ENCODE measurements at regions not wholly inside any gene's neighbourhood (a gene's known extent, or its start where the extent isn't known, plus 50 kb on each side); places are given as distances from the start of the nearest gene placed in this dataset.
A peak's percentile ranks its signal among the peaks of the same experiment; 100 is the strongest.
"Not testable (repeated sequence)": the region's sequence is repeated elsewhere in the genome, so short reads cannot be mapped to it uniquely, and the experiment has no call there.

- ATAC-seq = no peak
- no peaks in the 10 kb centered on the region for H3K27me3 ChIP-seq
- TF ChIP-seq CTCF (IDR thresholded peaks at IDR 0.05) (no peak), POLR2A (IDR thresholded peaks at IDR 0.05) (no peak)
- no peak overlapping the region for H3K4me3 ChIP-seq
- H3K4me1 ChIP-seq = peaks cover 0 to 10% (median 0%) of the 10 kb centered on the region in 12 donors
- 49 to 65% (median 59%) methylated on average over 6 to 7 of the region's 7 CpGs for WGBS, 4 donors
- no peak for DNase-seq
- H3K27ac ChIP-seq = peak overlapping the region in 1 of 12 donors; percentile 61
- intact Hi-C loops (cut with DNase I) = no loop called here
- no peaks in the 10 kb centered on the region for H3K36me3 ChIP-seq
- H3K9me3 ChIP-seq = no peaks in the 10 kb centered on the region
Measured at GRCh38 chr2:205865905-205866441, 183.7 kb downstream of the NRP2 start.

GRCh38 chr2:205865056-205865455, 182.8 kb downstream of the NRP2 start:
- no peaks in the 10 kb centered on the region for H3K9me3 ChIP-seq
- no peak for DNase-seq
- peaks cover 0 to 10% (median 0%) of the 10 kb centered on the region in 12 donors for H3K4me1 ChIP-seq
- no peaks in the 10 kb centered on the region for H3K27me3 ChIP-seq
- no peak for ATAC-seq
- intact Hi-C loops (cut with DNase I) = no loop called here
- H3K36me3 ChIP-seq = no peaks in the 10 kb centered on the region
- 89 to 96% (median 95%) methylated on average over 3 of the region's 3 CpGs for WGBS, 4 donors
- no peak overlapping the region for H3K4me3 ChIP-seq
- no peak overlapping the region for H3K27ac ChIP-seq
- TF ChIP-seq POLR2A (IDR thresholded peaks at IDR 0.05) (no peak), CTCF (IDR thresholded peaks at IDR 0.05) (no peak)

- 76 to 98% (median 93%) methylated on average over 1 of the region's 1 CpG for WGBS, 4 donors
- Histone ChIP-seq H3K4me1 (peaks cover 0 to 9% (median under 1%) of the 10 kb centered on the region in 12 donors), H3K27me3 (no peaks in the 10 kb centered on the region), H3K27ac (no peak overlapping the region), H3K9me3 (no peaks in the 10 kb centered on the region), H3K36me3 (no peaks in the 10 kb centered on the region), H3K4me3 (no peak overlapping the region)
- TF ChIP-seq CTCF (IDR thresholded peaks at IDR 0.05) (no peak), POLR2A (IDR thresholded peaks at IDR 0.05) (no peak)
- no peak for DNase-seq
- no peak for ATAC-seq
- intact Hi-C loops (cut with DNase I) = loop anchor here in 1 of 10 donors (5.0 kb wide), 1 partner anchor 317 kb away; no protein-coding TSS in a partner anchor
Measured at GRCh38 chr2:205864491-205864890, 182.2 kb downstream of the NRP2 start.

GRCh38 chr2:205862761-205863160, 180.5 kb downstream of the NRP2 start:
- not testable (repeated sequence) for DNase-seq, H3K36me3 ChIP-seq, H3K4me3 ChIP-seq, H3K27ac ChIP-seq, H3K9me3 ChIP-seq, ATAC-seq, H3K4me1 ChIP-seq, H3K27me3 ChIP-seq
- 93 to 98% (median 96%) methylated on average over 4 of the region's 4 CpGs for WGBS, 4 donors
- intact Hi-C loops (cut with DNase I) = loop anchor here in 1 of 10 donors (5.0 kb wide), 1 partner anchor 315 kb away; no protein-coding TSS in a partner anchor

- Histone ChIP-seq H3K9me3 (no peaks in the 10 kb centered on the region), H3K27ac (no peak overlapping the region), H3K27me3 (no peaks in the 10 kb centered on the region), H3K36me3 (no peaks in the 10 kb centered on the region), H3K4me3 (no peak overlapping the region), H3K4me1 (peaks cover 0 to 9% (median 0%) of the 10 kb centered on the region in 12 donors)
- intact Hi-C loops (cut with DNase I) = loop anchor here in 1 of 10 donors (5.0 kb wide), 1 partner anchor 314 kb away; no protein-coding TSS in a partner anchor
- 78 to 88% (median 85%) methylated on average over 7 of the region's 7 CpGs for WGBS, 4 donors
- ATAC-seq (no peak), DNase-seq (no peak)
- no peak for TF ChIP-seq CTCF (IDR thresholded peaks at IDR 0.05)
- TF ChIP-seq POLR2A (IDR thresholded peaks at IDR 0.05) = no peak
Measured at GRCh38 chr2:205860885-205861284, 178.6 kb downstream of the NRP2 start.
